HG03342 (cell line): ENCODE measurements at regions not wholly inside any gene's neighbourhood (a gene's known extent, or its start where the extent isn't known, plus 50 kb on each side); places are given as distances from the start of the nearest gene placed in this dataset.
"Not testable (repeated sequence)": the region's sequence is repeated elsewhere in the genome, so short reads cannot be mapped to it uniquely, and the experiment has no call there.

Experiments
- ATAC-seq: cut with Tn5 transposase; IDR thresholded peaks from one replicate; pipeline ENCODE4 v1.9.1; 2021; ENCODE audit warnings: mild to moderate bottlenecking, moderate library complexity; ENCODE audit not compliant: unreplicated experiment

GRCh38 chr11:82398300-82398815 lies 335.3 kb downstream of the FAM181B start:
- ATAC-seq: no peak

GRCh38 chr11:82396639-82397038 lies 337.0 kb downstream of the FAM181B start:
- not testable (repeated sequence) for ATAC-seq

- ATAC-seq: no peak
These were observed 349.4 kb downstream of the FAM181B start for GRCh38 chr11:82384308-82384707.

DNA sequence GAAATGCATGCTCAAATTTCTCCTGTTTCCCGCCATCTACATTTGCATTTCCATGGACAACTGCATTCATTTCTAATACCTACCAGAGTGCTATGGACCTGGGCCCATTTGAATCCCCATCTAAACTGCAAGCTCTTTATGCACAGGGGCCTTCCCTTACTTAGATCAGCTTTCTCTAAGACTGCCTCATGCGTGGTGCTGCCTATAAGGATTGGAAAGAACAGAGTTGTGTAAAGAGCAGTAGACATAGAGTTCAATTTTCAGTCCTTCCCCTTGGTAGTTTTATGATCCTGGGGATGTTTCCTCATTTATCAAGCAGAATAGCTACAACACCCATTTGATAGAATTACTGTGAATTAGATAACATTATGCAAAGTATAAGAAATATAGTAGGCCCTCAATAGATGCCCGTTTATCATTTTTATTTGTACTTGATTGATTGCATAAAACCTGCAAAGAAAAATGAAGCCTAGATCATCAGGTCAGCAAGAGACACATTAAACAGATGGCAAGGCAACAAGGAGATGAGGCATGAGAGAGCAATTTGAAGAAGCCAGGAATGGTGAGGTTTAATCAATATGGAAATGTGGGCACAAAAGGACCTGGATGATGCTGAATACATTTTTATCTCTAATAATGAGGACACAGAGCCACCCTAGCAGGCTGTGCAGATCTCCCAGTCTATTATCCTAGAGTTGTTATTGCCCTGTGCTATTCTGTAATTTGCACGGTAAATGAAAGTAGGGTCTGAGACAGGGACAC lies 359.7 kb downstream of the FAM181B start:
- ATAC-seq: no peak

GRCh38 chr11:82365351-82365750 lies 368.3 kb downstream of the FAM181B start:
- no peak for ATAC-seq

DNA sequence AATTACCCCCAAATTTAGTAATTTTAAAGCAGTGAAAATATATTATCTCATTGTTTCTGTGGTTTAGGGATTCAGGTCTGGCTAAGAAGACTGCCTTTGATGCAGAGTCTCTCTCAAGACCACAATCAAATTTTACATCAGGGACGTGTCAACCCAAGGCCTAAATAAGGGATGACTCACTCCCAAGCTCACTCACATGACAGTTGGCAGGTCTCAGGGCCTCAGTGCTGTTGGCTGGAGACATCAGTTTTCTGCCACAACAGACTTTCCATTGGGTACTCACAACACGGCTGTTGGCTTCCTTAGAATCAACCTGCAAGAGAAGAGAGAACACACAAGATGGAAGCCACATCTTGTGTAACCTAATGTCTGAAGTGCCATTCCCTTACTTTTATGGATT lies 377.3 kb downstream of the FAM181B start:
- ATAC-seq: no peak

DNA sequence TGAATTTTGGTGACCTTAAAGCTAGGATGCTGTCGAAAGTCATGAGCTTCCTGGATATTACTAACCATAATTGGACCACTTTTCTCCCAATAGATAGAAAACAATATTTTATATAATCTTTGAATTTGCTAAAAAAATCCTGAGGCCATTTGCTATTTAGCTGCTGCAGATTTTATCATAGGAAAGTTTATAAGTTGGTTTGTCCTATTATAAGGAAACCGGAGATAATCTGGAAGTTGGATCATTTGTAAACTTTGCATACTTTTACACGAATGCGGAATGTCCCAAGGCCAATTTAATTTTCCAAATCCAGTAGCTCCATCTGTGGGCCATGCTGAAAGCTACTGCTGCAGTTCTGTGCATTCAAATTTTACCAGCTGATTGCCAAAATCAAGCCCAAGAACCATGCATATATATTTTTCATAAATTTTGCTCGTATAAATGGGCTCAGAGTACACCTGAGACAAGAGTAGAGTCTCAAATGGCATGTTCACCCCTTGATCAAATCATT lies 378.3 kb downstream of the FAM181B start:
- no peak for ATAC-seq

GRCh38 chr11:82326853-82327252 lies 406.8 kb downstream of the FAM181B start:
- no peak for ATAC-seq

- ATAC-seq: no peak
These were observed 412.5 kb downstream of the FAM181B start for GRCh38 chr11:82321206-82321605.

DNA sequence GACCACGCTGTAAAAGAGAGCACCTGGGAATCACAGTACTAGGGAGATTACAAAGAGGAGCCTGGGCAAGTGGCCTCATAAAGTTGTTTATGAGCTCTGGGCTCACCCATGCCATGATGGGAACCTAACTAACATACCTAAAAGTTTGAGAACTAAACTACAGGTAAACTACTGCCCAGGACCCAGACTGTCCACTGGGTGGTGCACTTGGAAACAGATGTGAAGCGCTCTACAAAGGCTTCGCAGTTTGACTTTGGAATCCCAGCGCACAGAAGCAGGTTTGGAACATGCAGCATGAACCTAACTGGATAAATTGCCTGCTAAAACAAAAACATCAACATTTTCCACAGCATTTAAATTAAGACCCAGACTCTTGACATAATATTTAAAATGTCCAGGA lies 418.6 kb downstream of the FAM181B start:
- ATAC-seq: no peak

DNA sequence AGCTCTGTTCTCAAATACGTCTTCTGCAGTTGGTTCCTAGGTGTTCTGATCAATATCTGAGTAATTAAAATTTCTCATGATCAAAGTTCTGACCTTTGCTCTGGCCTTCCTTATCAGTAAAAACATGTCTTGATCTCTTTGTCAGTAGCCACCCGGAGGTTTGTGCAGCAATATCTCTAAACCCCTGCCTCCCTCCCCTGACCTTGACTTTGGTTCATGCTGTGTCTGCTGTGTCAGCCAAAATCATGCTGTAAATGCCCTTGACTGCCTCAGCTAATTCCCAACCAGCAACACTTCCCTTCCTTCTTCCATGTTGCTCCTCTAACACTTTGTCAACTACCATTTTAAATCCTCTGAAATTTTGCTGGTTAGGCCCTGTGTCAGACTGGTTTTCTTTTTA lies 424.7 kb downstream of the FAM181B start:
- no peak for ATAC-seq

DNA sequence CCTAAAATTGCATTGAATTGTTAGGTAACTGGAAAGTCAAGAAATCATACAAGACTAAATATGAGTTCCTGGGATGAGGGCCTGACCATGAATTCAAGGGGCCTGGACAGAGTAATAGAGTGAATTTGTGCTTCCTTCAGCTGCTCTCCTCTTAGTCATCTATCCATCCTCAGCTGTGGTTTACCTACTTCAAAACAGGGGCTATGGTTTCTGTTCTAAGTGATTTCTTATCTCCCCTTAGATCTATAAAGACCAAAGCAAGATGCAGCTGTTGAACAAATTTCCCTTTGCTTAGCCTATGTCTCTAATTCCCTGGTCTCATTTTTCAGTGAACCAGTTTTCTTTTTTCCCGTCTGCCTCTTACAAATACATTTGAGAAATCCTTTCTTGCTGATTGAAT lies 428.5 kb downstream of the FAM181B start:
- ATAC-seq: no peak

DNA sequence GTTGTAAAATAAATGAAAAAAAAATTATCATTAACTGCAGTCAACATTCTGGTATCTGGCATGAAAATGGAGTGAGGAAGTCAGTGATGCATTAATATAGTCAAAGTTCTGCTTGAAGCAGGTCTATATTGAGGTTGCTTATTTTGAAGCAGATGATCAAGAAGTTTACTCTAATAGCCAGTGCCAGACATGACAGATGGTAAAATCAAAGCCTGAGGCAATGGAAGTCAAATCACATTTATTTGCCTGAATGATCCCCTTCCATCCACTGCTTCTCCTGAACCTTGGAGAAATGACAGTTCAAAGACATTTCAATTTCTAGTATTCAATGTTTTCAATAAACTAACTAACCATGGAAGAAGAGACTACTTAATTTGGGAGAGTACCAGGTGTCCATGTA lies 430.0 kb downstream of the FAM181B start:
- ATAC-seq: no peak

- no peak for ATAC-seq
These were observed 445.2 kb downstream of the FAM181B start for GRCh38 chr11:82288471-82288870.

- no peak for ATAC-seq
These were observed 462.8 kb downstream of the FAM181B start for GRCh38 chr11:82270870-82271269.

- no peak for ATAC-seq
These were observed 465.0 kb downstream of the FAM181B start for GRCh38 chr11:82268627-82269026.

- ATAC-seq: no peak
These were observed 466.5 kb downstream of the FAM181B start for GRCh38 chr11:82267186-82267585.

- ATAC-seq: no peak
These were observed 472.3 kb downstream of the FAM181B start for GRCh38 chr11:82261367-82261766.

DNA sequence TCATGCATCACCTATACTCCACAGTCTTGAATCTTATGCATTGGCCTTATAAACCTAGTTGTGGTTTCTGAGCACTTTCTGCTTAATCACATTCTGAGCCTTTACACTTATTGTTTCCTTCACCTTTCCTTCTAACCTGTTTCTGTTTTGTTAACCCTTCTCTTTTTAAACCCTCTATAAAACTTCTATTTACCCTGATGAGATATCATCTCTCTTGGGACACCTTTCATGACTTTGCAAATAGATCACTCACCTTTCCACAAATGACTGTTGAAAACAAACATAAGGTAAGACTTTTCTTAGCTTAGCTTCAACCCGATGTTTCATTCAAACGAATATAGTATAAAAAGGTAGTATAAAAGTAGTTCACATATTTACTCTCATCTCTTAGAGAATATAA lies 483.6 kb downstream of the FAM181B start:
- no peak for ATAC-seq

DNA sequence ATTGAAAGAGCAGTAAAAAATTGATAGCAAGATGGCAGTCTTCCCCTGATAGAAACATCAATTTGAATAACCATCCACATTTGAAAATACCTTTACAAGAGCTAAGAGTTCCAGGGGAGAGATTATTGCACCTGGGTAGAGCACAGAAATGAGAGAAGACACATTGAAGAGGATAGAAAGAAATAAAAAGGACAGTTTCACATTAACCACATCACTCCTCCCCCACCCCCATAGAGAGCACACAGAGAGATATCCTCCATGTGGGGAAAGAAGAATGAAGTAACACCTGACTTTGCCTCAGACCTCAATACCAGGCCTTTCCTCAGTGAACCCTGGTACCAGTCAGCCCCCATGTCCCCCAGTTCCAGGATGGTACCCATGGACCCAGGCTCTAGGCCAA lies 486.7 kb downstream of the FAM181B start:
- ATAC-seq: no peak

- ATAC-seq: no peak
These were observed 494.2 kb downstream of the FAM181B start for GRCh38 chr11:82239498-82239897.

GRCh38 chr11:82234256-82234655 lies 499.4 kb downstream of the FAM181B start:
- ATAC-seq: no peak

DNA sequence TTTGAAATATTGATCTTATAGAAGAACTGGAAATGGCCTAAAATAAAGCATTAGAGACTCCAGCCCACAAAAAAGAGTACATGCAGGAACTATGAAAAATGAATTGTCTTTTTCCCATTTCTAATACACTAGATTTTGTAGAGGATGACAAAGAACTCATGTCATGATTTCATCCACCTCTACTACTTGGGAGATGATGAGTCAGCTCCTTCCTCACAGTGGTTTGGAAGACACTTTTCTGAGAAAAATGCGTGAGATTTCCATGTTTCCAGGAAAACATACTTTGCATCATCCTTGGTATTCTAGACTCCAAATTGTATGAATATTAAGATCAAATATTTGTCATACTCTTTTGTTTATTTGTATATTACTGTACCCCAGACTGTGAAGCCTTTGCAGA lies 500.5 kb downstream of the FAM181B start:
- ATAC-seq: no peak
